CD4-positive, alpha-beta T cell treated with Interleukin-10 for 1 hour (primary cell): ENCODE measurements at regions not wholly inside any gene's neighbourhood (a gene's known extent, or its start where the extent isn't known, plus 50 kb on each side); places are given as distances from the start of the nearest gene placed in this dataset.

Experiments
- DNase-seq: peaks from one replicate; pipeline ENCODE4 v3.0.0-alpha.2; 2020

GRCh38 chr11:115776916-115777315, 272.7 kb upstream of the CADM1 start:
- DNase-seq = no peak

- no peak for DNase-seq
These were observed 271.6 kb upstream of the CADM1 start for GRCh38 chr11:115775846-115776245.

GRCh38 chr11:115774756-115775155, 270.5 kb upstream of the CADM1 start:
- DNase-seq = no peak

GRCh38 chr11:115769891-115770290, 265.7 kb upstream of the CADM1 start:
- no peak for DNase-seq

GRCh38 chr11:115767883-115768282, 263.7 kb upstream of the CADM1 start:
- DNase-seq = no peak

GRCh38 chr11:115767047-115767802, 263.0 kb upstream of the CADM1 start:
- no peak for DNase-seq

- no peak for DNase-seq
These were observed 262.3 kb upstream of the CADM1 start for GRCh38 chr11:115766561-115766960.

- no peak for DNase-seq
These were observed 261.6 kb upstream of the CADM1 start for GRCh38 chr11:115765803-115766239.

- no peak for DNase-seq
These were observed 260.0 kb upstream of the CADM1 start for GRCh38 chr11:115764176-115764575.

GRCh38 chr11:115761817-115762216, 257.6 kb upstream of the CADM1 start:
- DNase-seq = no peak

GRCh38 chr11:115761348-115761747, 257.1 kb upstream of the CADM1 start:
- DNase-seq = peak; percentile 1

GRCh38 chr11:115760461-115761320, 256.5 kb upstream of the CADM1 start:
- DNase-seq = no peak

- DNase-seq = no peak
These were observed 255.6 kb upstream of the CADM1 start for GRCh38 chr11:115759622-115760460.

GRCh38 chr11:115758011-115758410, 253.8 kb upstream of the CADM1 start:
- DNase-seq = no peak

GRCh38 chr11:115751243-115752015, 247.2 kb upstream of the CADM1 start:
- DNase-seq = no peak

GRCh38 chr11:115745610-115746512, 241.6 kb upstream of the CADM1 start:
- DNase-seq = no peak

- no peak for DNase-seq
These were observed 240.9 kb upstream of the CADM1 start for GRCh38 chr11:115745066-115745465.

GRCh38 chr11:115743719-115744118, 239.5 kb upstream of the CADM1 start:
- DNase-seq = no peak

- DNase-seq = no peak
These were observed 237.3 kb upstream of the CADM1 start for GRCh38 chr11:115741376-115742107.

- DNase-seq = no peak
These were observed 236.1 kb upstream of the CADM1 start for GRCh38 chr11:115740324-115740723.

- no peak for DNase-seq
These were observed 235.7 kb upstream of the CADM1 start for GRCh38 chr11:115739878-115740277.
